ENCODE measurements at regions not wholly inside any gene's neighbourhood (a gene's known extent, or its start where the extent isn't known, plus 50 kb on each side); places are given as distances from the start of the nearest gene placed in this dataset.
"Not testable (repeated sequence)": the region's sequence is repeated elsewhere in the genome, so short reads cannot be mapped to it uniquely, and the experiment has no call there.

DNA sequence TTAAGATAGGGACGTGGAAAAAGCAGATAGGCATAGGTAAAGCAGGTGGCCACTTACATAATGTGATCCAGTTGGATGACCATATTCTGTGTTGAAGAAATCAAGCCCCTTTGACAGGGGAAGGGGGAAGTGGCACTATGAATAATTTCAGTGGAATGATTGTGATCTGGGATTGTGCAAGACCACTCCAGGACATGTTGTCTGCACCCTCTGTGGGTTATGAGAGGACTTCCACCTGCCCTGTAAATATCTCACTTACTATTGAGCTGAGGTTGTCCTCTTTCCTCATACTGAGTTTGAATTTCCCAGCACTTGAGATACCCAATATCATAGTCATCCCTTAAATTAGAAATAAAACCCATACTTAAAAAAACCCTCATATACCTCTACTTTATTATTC, 220.7 kb downstream of the IRS1 start:
- no peak for DNase-seq (ENCODE audit: low spot score)

DNA sequence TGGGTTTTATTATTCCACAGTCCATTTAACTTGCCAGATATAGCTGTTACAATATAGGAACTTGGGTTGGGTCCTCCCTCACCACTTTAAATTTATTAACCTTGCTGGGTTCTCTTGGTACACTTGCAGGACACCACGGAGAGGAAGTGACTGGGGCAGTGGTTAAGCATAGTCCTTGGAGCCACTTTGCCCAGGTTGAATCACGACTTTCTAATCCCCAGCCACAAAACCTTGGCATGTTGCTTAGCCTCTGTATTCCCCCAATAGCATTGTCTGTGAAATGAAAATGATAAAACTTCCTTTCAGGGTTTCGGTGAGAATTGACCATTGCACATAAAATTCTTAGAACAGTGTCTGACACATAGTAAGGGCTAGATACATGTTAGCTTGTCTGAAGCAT, 221.2 kb downstream of the IRS1 start:
- DNase-seq (ENCODE audit: low spot score): no peak

DNA sequence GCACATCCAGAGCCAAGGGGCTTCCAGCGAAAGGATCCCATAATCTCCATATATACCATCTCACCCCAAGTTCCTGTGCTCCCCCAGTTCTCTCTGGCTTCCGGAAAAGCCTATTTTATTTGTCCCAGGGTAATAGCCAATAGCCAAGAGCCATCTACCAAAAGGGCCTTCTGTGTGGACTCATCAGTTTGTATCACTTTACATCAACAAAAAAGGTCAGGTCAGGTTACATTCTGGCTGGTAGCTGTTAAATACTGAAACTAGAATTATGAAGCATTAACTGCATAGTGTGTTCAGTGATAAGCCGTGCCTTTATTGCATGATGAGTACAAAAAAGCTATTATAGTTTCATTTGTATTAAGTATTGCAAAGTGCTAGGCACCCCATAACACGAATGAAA, 223.7 kb downstream of the IRS1 start:
- no peak for DNase-seq (ENCODE audit: low spot score)

DNA sequence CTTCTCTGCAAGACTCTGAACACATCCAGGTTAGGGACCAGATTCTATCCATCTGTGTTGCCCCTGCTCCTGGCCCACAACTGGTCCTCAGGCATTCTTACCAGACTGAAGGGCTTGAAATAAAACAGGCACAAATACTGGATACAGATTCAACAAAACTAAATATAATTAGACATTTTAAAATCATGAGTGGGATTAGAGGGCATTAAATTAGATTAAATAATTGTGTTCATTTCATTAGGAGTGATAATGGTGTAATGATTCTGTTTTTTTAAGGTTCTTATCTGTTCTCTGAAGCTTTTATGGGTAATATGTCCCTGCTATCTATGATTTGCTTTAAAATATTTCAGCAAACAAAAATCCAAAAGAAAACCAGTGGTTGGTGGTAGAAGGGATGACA, 226.5 kb downstream of the IRS1 start:
- DNase-seq (ENCODE audit: low spot score): no peak

DNA sequence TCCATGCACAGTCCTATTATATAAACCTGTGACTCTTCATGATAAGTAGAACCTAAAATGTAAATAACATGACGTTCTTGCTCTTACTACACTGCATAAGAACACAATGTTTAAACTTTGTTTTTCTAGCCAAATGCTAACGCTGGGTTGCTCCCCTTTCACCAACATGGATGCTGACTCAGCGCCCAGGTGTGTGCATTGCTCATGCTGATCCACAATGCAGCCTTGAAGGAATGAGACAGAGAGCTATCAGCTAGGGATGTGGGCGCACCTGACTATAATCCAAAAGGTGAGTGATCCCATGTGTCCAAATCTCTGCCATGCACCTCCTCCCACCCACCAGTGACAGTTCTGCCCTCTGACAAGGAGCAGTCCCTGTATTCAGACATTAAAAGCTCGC, 235.0 kb downstream of the IRS1 start:
- DNase-seq (ENCODE audit: low spot score): no peak

DNA sequence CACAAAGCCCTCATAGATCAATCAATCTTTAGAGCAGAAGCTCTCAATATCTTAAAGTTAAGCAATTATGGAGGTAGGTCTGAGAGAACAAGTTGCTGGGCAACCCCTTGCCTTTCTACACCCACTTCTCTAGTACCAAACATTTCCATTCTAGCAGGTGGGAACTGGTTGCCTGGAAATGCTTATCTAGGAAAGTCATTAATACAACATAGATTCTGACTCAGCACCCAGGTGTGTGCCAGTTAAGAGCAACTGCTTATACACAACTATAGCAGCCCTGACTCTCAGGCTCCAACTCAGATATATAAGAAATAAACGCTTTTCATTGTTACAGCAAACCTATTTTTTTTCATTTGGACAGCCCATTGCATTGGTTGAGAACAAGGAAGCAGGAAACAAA, 237.7 kb downstream of the IRS1 start:
- DNase-seq (ENCODE audit: low spot score): no peak

DNA sequence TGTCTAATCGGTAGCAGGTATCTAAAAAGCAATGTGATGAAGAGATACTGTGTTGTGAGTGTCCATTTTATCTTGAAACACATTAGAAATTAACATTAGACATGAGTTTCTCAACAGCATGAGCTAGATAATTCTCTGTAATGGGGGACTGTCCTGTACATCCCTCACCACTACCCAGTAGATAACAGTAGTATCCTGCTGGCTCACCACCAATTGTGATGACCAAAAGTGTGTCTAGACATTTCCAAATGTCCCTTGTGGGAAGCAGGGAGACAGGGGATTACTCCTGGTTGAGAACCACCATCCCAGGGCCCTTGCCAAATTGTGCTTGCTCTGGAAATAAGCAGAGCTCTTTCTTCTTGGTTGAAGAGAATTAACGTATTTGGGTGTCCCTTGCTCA, 239.3 kb downstream of the IRS1 start:
- no peak for DNase-seq (ENCODE audit: low spot score)

DNA sequence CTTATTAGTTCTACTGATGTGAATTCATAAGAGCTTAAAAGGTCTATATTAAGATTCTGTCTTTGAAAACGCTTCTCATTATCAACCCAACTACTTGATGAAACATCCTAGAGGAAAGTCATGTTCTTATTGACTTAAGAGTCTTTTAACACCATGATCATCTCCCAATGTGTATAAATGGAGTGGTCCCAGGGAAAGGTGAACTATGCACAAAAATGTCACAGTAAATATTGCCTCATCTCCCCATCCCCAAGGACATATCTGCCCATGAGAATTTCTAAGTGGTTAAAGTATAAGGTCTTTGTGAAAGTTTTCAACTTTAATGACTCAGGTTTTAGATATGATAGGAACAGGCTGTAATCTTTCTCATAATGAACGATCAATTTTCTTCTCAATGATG, 240.1 kb downstream of the IRS1 start:
- DNase-seq (ENCODE audit: low spot score): no peak

DNA sequence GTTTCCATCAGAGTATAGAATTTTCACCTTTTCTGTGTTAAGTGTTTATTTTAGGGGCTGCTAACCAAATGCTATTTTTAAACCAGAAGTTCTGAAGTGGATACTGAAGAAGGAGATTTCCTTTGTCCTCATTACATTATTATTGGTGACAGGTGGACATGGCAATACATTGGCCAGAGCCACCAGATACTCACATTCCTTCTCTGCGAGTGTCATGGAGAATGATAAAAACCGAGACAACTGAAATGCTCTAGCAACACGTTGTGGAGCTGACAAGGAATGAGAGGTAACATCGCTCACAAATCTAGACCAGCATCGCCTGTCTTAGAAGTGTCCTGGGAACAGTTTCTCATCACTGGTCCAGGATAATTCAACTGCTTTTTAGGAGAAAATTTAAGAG, 241.2 kb downstream of the IRS1 start:
- DNase-seq (ENCODE audit: low spot score): no peak

DNA sequence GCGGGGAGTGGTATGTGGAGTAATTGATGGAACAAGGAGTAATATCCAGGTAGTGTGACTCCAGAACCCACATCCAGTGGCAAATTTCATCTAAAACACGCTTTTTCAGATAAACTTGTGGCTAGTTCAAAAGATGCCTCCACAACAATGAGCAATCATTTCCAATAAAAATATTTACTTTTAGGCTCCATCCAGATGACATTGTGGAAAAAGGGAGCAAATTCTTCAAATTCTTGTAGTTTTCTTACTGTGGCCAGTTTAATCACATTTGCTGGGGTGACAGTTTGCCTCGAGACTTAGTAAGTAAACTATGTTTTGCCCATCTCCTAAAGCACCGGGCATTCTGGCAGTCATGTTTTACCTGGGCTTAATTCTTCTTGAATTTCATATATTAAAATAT, 243.6 kb downstream of the IRS1 start:
- no peak for DNase-seq (ENCODE audit: low spot score)

DNA sequence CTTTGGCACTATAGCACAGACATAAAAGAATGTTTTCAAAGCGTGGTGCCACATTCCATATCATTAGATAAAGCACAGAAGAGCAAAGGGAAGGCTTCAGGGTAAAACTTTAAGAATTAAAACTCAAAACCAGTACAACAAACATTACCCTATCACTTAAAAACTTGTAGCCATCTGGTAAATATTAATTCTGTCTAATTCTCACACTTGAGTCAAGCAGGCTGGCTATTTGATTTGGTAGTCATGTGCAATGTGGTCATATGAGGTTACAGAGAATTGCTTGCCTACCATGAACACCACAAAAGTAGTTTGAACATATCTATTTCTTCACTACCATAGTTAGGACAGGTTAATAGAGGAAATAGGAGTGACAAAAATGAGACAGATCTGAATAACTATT, 244.9 kb downstream of the IRS1 start:
- DNase-seq (ENCODE audit: low spot score): no peak

DNA sequence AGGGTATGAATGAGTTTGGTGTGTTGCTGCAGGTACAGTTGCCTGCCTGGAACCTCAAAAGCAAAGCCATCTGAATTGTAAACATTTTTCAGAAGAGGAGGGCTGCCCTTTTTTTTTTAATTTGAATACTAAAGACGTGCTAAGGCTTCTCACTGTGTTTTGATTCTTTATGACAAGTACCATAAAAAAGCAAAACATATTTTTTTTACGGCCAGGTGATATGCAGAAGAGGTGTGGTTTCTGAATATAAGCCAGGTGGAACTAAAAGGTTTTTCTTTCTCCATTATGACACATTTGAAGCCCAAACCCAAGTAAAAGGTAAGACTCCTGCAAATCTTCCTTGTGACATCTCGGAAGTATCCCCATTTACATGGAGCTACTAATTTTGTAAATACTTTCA, 246.3 kb downstream of the IRS1 start:
- DNase-seq (ENCODE audit: low spot score): no peak

DNA sequence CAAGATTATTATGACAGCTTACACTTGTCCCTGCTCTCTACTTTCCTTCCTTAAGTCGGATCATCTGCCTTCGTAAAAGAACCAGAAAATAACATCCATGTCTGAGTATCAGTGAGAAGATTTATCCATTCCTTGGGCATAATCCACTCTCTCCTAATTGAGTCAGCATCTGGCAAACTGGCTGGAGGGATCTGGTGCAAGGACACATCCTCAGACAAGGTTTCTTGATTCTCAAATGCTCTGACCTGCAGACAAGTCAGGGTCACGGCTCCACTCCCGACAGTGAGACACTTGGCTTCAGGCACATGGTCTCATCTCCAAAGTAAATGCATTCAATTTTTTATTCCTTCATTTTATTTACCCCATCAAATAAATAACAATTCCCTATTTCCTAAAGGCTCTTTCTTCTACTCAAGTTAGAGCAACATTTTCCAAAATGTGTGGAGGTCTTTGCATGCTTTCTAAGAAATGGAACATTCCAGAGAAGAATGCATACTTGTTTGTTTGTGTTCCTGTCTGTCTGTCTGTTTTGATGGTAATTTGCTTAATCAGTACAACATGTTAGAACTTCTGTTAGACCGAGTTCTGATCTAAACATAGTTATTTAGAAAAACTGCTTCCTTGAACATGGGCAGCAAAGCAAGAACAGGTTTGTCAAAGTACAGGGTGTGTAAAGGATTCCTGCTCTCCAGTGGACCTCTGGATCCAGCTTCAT, 246.9 kb downstream of the IRS1 start:
- DNase-seq (ENCODE audit: low spot score): no peak

DNA sequence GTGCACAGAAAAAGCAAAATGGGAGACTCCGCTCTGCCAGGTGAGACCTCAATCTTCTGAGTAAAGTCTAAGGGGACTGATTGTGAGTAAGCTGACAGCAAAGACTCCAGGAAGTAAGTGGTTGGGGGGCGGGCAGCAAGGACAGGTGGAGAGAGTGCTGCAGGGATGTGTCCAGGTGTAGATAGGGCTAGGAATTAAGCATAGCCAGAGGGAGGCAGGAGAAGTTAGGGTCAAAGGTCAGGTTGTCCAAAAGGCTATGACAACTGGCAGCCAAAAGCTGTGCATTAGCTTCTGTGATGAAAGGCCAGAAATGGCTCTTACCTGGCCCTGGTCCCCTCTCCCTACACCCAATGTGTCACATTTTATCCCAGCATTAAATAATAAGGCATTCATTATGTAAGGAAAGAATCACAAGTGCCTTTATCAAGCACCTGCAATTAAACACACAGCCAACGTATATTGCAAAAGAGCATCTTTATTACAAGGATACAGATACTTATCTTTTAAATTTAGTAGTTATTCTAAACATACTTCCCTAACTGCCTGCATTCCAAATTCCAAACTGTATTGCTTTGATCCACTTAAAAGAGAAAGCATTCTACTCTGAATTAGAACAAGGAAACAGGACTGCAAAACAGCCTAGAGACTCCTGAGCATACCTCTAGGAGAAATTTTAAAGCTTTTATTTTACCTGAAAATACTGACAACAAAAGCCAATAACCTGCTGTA, 247.9 kb downstream of the IRS1 start:
- DNase-seq (ENCODE audit: low spot score): no peak

DNA sequence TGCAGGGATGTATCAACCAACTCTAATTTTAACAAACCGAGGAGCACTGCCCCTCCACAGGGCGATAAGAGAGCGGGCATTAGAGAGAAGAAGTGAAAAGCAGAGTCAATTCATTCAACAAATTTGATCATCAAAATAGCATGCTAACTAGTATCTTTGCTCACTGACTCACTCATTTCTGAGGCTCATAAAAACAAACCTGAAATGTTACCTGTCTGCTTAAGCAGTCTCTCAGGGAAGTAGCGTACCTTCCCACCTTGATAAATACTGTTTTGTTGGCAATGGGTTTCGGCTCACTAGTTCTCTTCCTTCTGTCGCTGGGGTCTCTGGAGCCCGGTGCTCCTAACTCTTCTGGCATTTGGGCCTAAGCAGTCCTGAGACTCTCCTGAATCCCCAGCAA, 248.8 kb downstream of the IRS1 start:
- no peak for DNase-seq (ENCODE audit: low spot score)

DNA sequence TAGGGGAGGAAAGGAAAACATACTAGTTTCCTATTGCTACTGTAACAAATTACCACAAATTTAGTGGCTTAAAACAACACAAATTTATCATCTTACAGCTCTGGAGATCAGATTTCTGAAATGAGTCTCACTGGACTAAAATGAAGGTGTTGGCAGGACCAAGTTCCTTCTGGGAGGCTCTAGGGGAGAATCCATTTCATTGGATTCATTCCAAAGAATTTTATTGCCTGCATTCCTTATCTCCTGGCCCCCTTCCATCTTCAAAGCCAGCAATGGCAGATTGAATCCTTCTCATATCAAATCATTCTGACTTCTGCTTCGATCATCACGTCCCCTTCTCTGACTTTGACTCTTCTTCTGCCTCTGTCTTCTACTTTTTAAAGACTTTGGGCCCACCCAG, 250.9 kb downstream of the IRS1 start:
- no peak for DNase-seq (ENCODE audit: low spot score)

DNA sequence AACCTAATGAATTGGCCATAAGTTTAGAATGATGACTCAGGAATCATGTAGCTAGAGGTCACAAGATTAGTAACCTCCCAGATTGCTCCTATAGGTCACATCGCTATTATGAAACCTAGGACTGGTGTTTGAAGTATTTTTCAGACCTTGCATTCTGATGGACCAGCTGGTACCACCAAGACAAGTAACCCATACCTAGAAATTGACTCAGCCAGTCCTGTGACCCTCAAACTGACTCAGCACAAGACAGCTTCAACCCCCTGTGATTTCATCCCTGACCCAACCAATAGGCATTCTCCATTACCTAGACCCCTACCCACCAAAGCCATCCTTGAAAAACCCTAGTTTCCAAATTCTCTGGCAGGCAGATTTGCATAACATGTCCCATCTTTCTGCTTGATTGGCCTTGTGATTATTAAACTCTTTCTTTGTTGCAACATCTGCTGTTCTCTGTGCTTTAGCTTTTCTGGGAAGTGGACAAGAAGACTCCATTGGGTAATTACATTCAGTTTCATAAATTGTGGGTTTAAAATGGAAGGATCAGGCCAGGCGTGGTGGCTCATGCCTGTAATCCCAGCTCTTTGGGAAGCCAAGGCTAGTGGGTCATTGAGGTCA, 254.9 kb downstream of the IRS1 start:
- DNase-seq (ENCODE audit: low spot score): no peak

DNA sequence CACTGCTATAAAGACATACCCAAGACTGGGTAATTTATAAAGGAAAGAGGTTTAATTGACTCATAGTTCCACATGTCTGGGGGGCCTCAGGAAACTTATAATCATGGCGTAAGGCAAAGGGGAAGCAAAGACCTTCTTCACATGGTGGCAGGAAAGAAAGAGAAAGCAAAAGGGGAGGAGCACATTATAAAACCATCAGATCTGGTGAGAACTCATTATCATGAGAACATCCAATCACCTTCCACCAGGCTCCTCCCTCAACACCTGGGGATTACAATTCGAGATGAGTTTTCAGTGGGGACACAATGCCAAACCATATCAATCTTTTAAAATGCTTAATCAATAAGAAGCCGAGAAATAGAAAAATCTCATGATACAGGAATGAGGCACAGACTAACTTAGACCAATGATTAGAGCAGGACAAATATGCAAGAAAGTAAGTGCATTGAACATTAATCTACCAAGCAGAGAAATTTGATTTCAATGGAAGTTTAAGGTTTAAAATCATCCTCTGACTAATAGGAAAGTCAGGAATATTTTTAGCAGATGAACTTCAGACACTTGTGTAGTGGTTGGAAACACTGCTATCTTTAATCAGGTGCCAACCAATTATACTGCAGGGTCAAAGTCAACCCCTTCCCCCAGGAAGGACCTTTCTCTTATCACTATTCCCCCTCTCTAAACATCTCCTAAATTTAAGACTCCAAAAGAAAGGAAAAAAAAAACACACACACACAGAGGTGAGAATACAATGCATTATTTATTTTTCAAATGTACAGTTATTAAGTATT, 259.2 kb downstream of the IRS1 start:
- DNase-seq (ENCODE audit: low spot score): no peak

DNA sequence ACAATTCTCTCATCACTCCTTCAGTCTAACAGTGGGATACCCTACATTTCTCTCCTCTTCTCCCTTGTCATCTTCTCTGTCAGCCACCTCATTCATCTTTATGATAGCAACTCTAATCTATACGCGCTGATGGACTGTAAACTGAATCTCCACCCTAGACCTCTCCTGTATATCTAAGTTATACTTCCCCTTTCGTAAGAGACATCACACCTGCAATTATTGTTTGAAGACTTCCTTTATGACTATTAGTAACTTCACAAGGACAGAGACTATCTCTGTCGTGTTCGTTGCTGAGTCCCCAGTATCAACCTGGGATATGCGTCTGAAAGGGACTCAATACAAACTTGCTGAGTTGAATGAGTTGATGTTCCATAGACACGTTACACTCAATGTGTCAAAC, 263.2 kb downstream of the IRS1 start:
- no peak for DNase-seq (ENCODE audit: low spot score)

DNA sequence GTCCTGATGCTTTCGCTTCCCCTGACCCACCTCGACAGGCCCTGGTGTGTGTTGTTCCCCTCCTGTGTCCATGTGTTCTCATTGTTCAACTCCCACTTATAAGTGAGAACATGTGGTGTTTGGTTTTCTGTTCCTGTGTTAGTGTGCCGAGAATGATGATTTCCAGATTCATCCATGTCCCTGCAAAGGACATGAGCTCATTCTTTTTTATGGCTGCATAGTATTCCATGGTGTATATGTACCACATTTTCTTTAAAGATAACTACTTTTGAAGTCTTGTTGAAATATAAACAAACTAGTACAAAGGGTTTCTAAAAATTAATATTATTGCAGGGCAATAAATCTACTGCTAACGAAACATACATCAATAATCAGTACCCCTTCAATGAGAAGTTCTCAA, 266.6 kb downstream of the IRS1 start:
- not testable (repeated sequence) for DNase-seq (ENCODE audit: low spot score)

DNA sequence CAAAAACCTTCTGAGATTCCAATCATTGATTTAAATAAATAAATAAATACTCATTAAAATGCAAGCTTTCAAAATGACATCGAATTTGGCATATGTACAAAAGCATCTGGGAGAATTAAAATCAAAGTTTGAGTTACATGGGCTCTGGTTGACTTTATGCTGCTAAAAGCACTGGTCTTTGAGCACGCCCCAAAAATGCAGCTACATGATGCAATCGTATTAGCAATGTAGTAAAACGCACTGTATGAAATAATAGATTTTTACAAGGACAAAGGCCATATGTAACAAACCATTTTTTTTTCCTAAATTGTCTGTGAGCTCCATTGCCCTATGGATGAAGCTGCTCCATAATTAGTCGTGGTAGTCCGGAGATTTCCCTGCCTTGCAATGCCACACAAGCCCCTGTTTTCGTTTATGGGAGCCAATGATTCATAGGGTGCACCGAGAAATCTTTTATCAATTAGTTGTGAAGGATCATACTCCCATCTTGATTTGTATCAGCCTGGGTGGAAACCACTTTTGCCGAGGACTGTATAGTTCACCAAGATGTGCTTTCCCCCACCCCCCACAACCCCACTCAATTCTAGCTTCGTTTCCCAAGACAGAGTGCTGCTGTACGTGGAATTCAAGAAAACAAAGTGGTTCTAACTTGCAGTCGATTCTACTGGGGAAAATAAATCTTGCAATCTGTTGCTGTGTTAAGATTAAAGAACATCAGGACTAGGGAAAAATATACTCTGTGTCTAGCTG, 268.4 kb downstream of the IRS1 start:
- DNase-seq (ENCODE audit: low spot score): no peak

DNA sequence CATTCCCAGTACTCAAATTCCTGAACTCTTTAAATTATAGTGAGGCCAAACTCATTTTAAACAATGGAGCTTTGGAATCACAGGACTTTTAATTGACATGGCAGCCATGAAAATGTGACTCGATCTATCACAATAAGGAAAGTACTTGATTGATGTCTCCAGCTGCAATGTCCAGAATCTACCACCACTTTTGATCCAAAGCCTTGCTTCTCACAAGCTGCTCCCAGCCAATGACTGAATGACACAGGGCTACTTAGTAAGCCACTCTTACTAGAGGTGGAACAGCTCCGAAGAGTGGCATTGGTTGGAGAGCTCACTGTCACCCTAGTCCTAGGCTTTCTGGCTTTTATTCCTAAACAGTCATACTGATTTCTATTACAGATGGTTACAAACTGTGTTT, 270.1 kb downstream of the IRS1 start:
- DNase-seq (ENCODE audit: low spot score): no peak

Data from hematopoietic multipotent progenitor cell treated with erythropoietin and hydrocortisone succinate and interleukin-3 and kit ligand, for 17 days (in vitro differentiated cells).